T-cell (primary cell): ENCODE measurements at regions not wholly inside any gene's neighbourhood (a gene's known extent, or its start where the extent isn't known, plus 50 kb on each side); places are given as distances from the start of the nearest gene placed in this dataset.

ENCODE experiments used
- ATAC-seq, 4 experiments: fragments of 200-7000 bp in 3 of 4; fragments of 150-1000 bp in 1 of 4; cut with Tn5 transposase; replicated peaks in 1 of 4; 1 replicate in 3 of 4; 2 replicates in 1 of 4; pipeline ENCODE4 v1.10.0; 2021; ENCODE audit warnings: moderate library complexity in 3 of 4, mild to moderate bottlenecking in 2 of 4, moderate number of reproducible peaks in 1 of 4
- CTCF ChIA-PET, 2 donors: fragments of 300-600 bp; sonication (Branson Sonifier 250); formaldehyde crosslinking; loops; one replicate each; lab custom pipeline; 2022; ENCODE audit warnings: antibody characterized with exemption in 2 of 2; lab: Charles Lee
- POLR2A ChIA-PET, 2 donors: fragments of 300-600 bp; sonication (Branson Sonifier 250); formaldehyde crosslinking; loops; one replicate each; lab custom pipeline; 2022; ENCODE audit warnings: antibody characterized with exemption in 2 of 2; lab: Charles Lee
- DNase-seq, 35 experiments: peaks; one replicate each; pipeline versions ENCODE4 v3.0.0 to v3.0.0-alpha.2; 2013 to 2023
- H3K27ac ChIP-seq: one replicate; pipeline ENCODE4 v1.5.1; 2013; ENCODE audit warnings: low read length
- H3K27me3 ChIP-seq, 2 experiments: replicated peaks in 1 of 2; 1 replicate in 1 of 2; 2 replicates in 1 of 2; pipeline versions ENCODE4 v1.6.1 to v1.7.0; 2013; ENCODE audit warnings: low read length in 1 of 2, mixed read lengths in 1 of 2; ENCODE audit not compliant: control insufficient read depth in 2 of 2, insufficient read depth in 2 of 2; ENCODE audit errors: extremely low read depth in 1 of 2
- H3K36me3 ChIP-seq, 2 donors: 1 replicate in 1 of 2; 2 replicates in 1 of 2; pipeline versions ENCODE4 v1.6.1 to v1.7.0; 2013; ENCODE audit warnings: low read length in 1 of 2; ENCODE audit not compliant: control insufficient read depth in 2 of 2, insufficient read depth in 1 of 2; ENCODE audit errors: extremely low read depth in 1 of 2
- H3K4me1 ChIP-seq, 2 experiments: 1 replicate in 1 of 2; 2 replicates in 1 of 2; pipeline versions ENCODE4 v1.6.1 to v1.7.0; 2013; ENCODE audit warnings: low read length in 2 of 2, mixed read lengths in 1 of 2; ENCODE audit not compliant: insufficient read depth in 2 of 2, control insufficient read depth in 1 of 2; ENCODE audit errors: extremely low read depth in 1 of 2
- H3K4me3 ChIP-seq, 2 donors: 1 replicate in 1 of 2; 2 replicates in 1 of 2; pipeline versions ENCODE4 v1.5.1 to v1.7.0; 2013; ENCODE audit warnings: mild to moderate bottlenecking in 2 of 2, low read length in 1 of 2, moderate library complexity in 1 of 2; ENCODE audit not compliant: control insufficient read depth in 1 of 2; ENCODE audit errors: extremely low read depth in 1 of 2
- H3K9me3 ChIP-seq: 2 replicates; pipeline ENCODE4 v1.7.0; 2013
- H3K27ac Mint-ChIP-seq, 2 donors: one replicate each; pipeline ENCODE4 v1.8.0; 2020 to 2021; ENCODE audit warnings: mild to moderate bottlenecking in 2 of 2, mixed read lengths in 2 of 2
- H3K27me3 Mint-ChIP-seq, 2 donors: one replicate each; pipeline ENCODE4 v1.8.0; 2021 to 2022; ENCODE audit warnings: mixed read lengths in 2 of 2
- H3K36me3 Mint-ChIP-seq: one replicate; pipeline ENCODE4 v1.8.0; 2021; ENCODE audit warnings: mixed read lengths
- H3K4me1 Mint-ChIP-seq, 3 donors: one replicate each; pipeline ENCODE4 v1.8.0; 2020 to 2022; ENCODE audit warnings: mixed read lengths in 3 of 3, mild to moderate bottlenecking in 1 of 3
- H3K4me3 Mint-ChIP-seq, 3 donors: one replicate each; pipeline ENCODE4 v1.8.0; 2020 to 2022; ENCODE audit warnings: mild to moderate bottlenecking in 3 of 3, mixed read lengths in 3 of 3, moderate library complexity in 3 of 3
- H3K9me3 Mint-ChIP-seq, 3 donors: one replicate each; pipeline ENCODE4 v1.8.0; 2020 to 2022; ENCODE audit warnings: mixed read lengths in 3 of 3
- WGBS: methylation state at CpG from one replicate; pipeline ENCODE4 v1.1.5; 2013; ENCODE audit warnings: missing lambda C conversion rate; ENCODE audit not compliant: insufficient coverage; 5-methylcytosine and 5-hydroxymethylcytosine counted together

DNA sequence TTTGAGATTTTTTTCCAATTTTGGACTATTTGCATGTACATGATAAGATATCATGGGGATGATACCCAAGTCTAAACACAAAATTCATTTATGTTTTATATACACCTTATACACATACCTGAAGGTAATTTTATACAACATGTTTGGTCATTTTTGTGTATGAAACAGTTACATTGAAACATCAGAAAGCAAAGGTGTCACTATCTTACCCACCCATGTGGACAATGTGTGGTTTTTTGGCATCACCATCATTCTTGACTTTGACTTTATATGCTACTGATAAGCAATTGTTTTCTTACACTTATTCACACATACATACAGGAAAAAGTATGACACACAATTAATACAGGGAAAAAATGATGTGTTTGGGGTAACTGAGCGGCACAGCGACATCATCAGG lies 51.0 kb upstream of the ACVR1 start:
- H3K36me3 ChIP-seq: no peaks in the 10 kb centered on the region
- ATAC-seq (no peak), DNase-seq (no peak)
- no peaks in the 10 kb centered on the region for H3K9me3 Mint-ChIP-seq
- no peaks in the 10 kb centered on the region for H3K36me3 Mint-ChIP-seq
- no peaks in the 10 kb centered on the region for H3K9me3 ChIP-seq
- H3K4me1 ChIP-seq: no peaks in the 10 kb centered on the region
- no peaks in the 10 kb centered on the region for H3K27me3 ChIP-seq
- no peak overlapping the region for H3K4me3 Mint-ChIP-seq
- no peaks in the 10 kb centered on the region for H3K27me3 Mint-ChIP-seq
- H3K4me3 ChIP-seq: no peak overlapping the region
- ChIA-PET POLR2A (no interaction called here), CTCF (no interaction called here)
- H3K27ac Mint-ChIP-seq: no peak overlapping the region
- H3K4me1 Mint-ChIP-seq: no peaks in the 10 kb centered on the region
- WGBS: no CpG with 5 or more reads among the region's 2 CpGs
- no peak overlapping the region for H3K27ac ChIP-seq
